Right lobe of liver (tissue), 4 donors: ENCODE measurements at regions not wholly inside any gene's neighbourhood (a gene's known extent, or its start where the extent isn't known, plus 50 kb on each side); places are given as distances from the start of the nearest gene placed in this dataset.

Experiments
- CTCF ChIP-seq, 4 donors: fragments of 200-600 bp in 3 of 4; fragments of 450-650 bp in 1 of 4; IDR thresholded peaks; one replicate each; pipeline versions ENCODE4 v1.5.1 to v1.8.0; 2016 to 2022; ENCODE audit warnings: antibody characterized with exemption in 4 of 4, mild to moderate bottlenecking in 2 of 4
- POLR2A ChIP-seq: fragments of 450-650 bp; IDR thresholded peaks from one replicate; pipeline ENCODE4 v1.6.1; 2017; ENCODE audit warnings: antibody characterized with exemption, mild to moderate bottlenecking
- donor health status: DM: no; HTN: no; CAD: no.
- donor health status: DM: no; HTN: no; CAD: no.
- donor health status: DM: no; HTN: yes; CAD: no.

- no peak for TF ChIP-seq CTCF (IDR thresholded peaks at IDR 0.05)
- no peak for TF ChIP-seq POLR2A
These were observed 443.1 kb downstream of the HNRNPD start for GRCh38 chr4:81930506-81931238.
